ENCODE measurements at regions not wholly inside any gene's neighbourhood (a gene's known extent, or its start where the extent isn't known, plus 50 kb on each side); places are given as distances from the start of the nearest gene placed in this dataset.

- no peak for DNase-seq (ENCODE audit: low read depth)
- no peak overlapping the region for H3K4me3 ChIP-seq (ENCODE audit: low read depth, low read length)
- no peak for TF ChIP-seq CTCF (IDR thresholded peaks at IDR 0.05; ENCODE audit: insufficient read depth, low read depth, low read length, missing control alignments)
Measured at GRCh38 chr4:129327637-129328036, 231.7 kb downstream of the C4orf33 start.

- no peak for TF ChIP-seq CTCF (IDR thresholded peaks at IDR 0.05; ENCODE audit: insufficient read depth, low read depth, low read length, missing control alignments)
- no peak overlapping the region for H3K4me3 ChIP-seq (ENCODE audit: low read depth, low read length)
- no peak for DNase-seq (ENCODE audit: low read depth)
Measured at GRCh38 chr4:129328162-129328561, 232.2 kb downstream of the C4orf33 start.

- H3K4me3 ChIP-seq (ENCODE audit: low read depth, low read length): no peak overlapping the region
- TF ChIP-seq CTCF (IDR thresholded peaks at IDR 0.05; ENCODE audit: insufficient read depth, low read depth, low read length, missing control alignments): no peak
Measured at GRCh38 chr4:129334136-129334535, 238.2 kb downstream of the C4orf33 start.

GRCh38 chr4:129335276-129335675, 239.3 kb downstream of the C4orf33 start:
- DNase-seq (ENCODE audit: low read depth): no peak
- H3K4me3 ChIP-seq (ENCODE audit: low read depth, low read length): no peak overlapping the region
- TF ChIP-seq CTCF (IDR thresholded peaks at IDR 0.05; ENCODE audit: insufficient read depth, low read depth, low read length, missing control alignments): no peak

More at GRCh38 chr4:129334136-129334535, 238.2 kb downstream of the C4orf33 start:
- no peak for DNase-seq (ENCODE audit: low read depth)

GRCh38 chr4:129335818-129336217, 239.9 kb downstream of the C4orf33 start:
- no peak for TF ChIP-seq CTCF (IDR thresholded peaks at IDR 0.05; ENCODE audit: insufficient read depth, low read depth, low read length, missing control alignments)
- no peak overlapping the region for H3K4me3 ChIP-seq (ENCODE audit: low read depth, low read length)
- no peak for DNase-seq (ENCODE audit: low read depth)

GRCh38 chr4:129336457-129337227, 240.7 kb downstream of the C4orf33 start:
- TF ChIP-seq CTCF (IDR thresholded peaks at IDR 0.05; ENCODE audit: insufficient read depth, low read depth, low read length, missing control alignments): no peak
- DNase-seq (ENCODE audit: low read depth): no peak
- H3K4me3 ChIP-seq (ENCODE audit: low read depth, low read length): no peak overlapping the region

- DNase-seq (ENCODE audit: low read depth): no peak
- H3K4me3 ChIP-seq (ENCODE audit: low read depth, low read length): no peak overlapping the region
- no peak for TF ChIP-seq CTCF (IDR thresholded peaks at IDR 0.05; ENCODE audit: insufficient read depth, low read depth, low read length, missing control alignments)
Measured at GRCh38 chr4:129337228-129337620, 241.3 kb downstream of the C4orf33 start.

Measured in GM12865 (cell line).